Urothelium cell line (cell line): ENCODE measurements at regions not wholly inside any gene's neighbourhood (a gene's known extent, or its start where the extent isn't known, plus 50 kb on each side); places are given as distances from the start of the nearest gene placed in this dataset.
A peak's percentile ranks its signal among the peaks of the same experiment; 100 is the strongest.
"Not testable (repeated sequence)": the region's sequence is repeated elsewhere in the genome, so short reads cannot be mapped to it uniquely, and the experiment has no call there.

Source experiments
- DNase-seq: peaks from one replicate; pipeline ENCODE4 v3.0.0; 2011; ENCODE audit warnings: low spot score, mixed read lengths
- FAIRE-seq: peaks from 2 replicates; lab custom pipeline; 2011; peaks lifted over from hg19 to GRCh38; lab: Jason Lieb, UNC

DNA sequence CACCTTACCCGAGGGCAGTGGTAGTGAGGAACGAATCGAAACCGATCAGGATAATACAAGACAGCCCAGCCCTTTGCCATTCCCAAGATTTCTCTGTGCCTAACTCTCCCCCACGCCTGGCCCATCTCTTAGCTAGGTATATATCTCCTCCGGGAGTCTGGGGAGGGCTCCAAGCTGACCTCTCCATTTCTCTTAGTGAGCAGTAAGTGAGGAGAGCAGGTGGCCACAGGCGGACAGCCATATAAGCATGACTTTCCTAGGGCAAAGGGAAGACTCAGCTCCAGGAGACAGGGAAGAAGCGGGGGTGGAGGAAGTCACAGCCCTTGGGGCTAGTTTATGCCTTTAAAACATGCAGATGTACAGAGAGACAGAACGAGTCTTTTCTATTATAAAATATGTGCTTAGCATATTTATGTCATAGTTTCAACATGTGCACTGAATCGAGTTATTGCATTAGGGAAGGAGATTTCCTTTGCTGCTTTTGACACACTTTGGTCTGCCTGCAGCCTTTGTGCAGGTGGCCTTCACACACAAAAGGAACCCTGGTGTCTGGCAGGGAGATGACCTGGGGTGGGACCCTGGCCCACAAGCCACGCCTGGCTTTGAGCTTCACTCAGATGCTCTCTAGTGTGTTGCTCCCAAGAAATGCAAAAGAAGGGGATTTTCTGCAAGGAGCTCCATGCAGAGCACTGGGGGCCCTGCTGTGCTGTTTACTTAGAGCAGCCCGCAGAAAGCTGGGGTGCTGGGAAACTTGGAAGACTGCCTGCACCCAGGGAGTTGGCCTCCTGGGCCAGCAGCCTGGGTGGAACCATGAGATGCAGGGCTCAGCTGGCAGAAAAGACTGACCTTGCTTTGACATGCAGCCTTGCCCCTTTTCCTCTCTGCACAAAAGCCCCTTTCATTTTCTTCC lies 613.3 kb downstream of the BCOR start:
- DNase-seq (no peak), FAIRE-seq (no peak)

DNA sequence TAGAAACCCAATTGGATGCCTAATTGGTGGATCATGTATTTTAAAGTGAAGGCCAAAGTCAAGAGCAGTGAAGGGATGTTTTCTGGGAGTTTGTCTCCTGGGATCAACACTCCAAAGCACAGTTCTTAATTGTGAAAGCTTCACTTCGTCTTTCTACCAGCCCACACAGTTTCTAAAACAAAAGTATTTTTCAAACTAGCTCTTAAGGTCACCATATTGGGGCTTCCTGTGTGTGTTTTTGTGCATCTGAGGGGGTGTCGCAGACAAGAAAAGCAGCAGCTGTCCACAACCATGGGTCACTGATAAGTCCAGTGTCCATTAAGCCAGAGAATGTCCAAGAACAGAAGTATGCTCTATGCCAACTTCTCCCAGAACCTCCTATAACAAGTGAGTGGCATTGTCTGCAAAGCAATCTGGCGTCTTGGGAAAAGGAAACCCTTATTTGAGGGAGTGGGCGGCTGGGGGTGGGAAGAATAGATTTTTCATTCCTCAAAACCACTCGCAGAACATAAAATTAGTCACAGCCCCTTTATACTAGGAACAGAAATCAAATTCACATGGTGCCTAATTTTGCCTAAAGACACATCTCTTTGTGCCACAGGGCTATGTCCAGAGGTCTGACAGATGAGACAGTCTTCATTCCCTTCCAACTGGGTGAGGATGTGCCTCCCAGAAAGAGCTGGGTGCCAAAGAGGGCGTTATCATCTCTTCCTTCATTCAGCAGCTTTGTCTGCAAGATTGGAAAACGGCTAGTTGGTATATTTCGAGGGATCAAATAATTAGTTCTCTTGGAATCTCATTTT lies 610.4 kb downstream of the BCOR start:
- no peak for DNase-seq
- no peak for FAIRE-seq

DNA sequence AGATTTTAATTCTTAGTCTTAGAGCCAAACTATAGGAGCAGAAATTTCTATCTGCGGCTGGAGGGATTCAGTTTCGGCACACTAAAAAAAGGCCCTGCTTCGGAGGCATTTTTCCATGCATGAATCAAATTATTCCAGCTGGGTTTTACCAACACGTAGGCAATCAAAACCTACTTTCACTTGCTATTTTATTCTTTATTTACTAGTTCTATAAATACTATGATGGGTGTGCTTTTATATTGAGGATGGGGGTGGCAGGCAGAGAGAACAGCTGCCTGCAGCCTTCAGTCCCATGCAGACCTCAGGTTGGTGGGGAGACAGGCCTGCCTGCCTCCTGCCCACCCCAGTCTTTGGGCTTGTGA lies 609.8 kb downstream of the BCOR start:
- FAIRE-seq (no peak), DNase-seq (no peak)

DNA sequence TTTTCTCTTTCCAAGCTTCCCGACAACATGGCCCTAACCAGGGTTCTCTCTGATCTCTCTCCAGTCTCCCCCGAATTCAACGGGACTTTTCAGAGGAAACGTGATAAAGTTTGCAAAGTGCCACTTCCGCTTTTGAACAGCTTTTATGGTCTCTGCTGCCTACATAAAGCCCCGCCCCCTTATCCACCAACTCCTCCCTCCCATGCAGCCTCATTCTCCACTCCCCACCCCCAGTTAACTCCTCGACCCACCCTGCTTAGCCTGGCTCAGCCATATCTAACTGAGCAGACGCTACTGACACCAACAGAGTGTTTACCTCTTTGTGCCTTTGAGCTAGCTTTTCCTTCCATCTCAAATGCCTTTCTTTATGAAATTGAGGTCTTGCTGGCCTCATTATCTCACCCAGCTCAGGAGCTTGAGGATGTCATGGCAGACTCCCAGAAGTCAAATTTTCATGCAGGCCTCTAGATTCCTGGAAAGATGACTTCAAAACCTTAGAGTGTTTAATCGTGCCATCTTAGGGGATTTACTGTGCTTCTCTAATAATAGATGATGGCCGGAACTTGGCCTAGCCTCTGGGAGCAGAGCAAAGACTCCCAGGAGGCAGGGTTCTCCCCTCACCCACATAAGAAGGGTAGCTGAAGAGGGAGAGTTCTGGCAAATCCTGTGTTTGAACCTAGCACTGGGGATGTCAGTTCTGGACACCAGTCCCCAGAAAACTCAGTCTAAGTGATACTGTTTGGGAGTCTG lies 606.0 kb downstream of the BCOR start:
- DNase-seq (no peak), FAIRE-seq (no peak)

DNA sequence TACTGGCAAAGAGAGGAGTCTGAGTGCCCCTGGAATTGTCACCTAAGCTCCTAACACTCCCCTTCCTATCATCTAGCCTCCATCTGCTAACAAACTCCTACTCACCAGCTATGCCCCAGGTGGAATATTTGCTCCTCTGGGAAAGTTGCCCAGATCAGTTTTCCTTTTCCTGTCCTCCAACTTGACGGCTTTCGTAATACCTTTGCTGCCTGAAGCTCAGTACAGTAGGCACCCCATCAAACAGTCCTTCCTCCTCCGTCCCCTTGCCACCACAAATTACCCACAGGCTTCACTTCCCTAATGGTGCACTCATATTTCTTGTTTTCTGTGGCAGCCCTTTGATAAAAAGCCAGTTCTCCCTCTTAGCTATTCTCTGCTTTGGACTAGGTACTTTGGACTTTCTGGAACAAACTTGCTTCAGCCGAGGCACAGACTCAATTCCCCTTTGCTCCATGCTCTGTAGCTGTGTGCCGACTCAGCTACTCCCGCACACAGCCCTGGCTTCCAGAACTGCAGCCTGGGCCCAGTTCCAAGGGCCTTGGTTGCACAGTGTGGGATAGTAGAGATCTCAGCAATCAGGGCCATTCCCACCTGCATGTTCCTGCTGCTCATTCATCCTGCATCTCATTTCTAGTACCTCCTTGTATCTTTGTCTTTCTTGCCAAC lies 605.1 kb downstream of the BCOR start:
- no peak for DNase-seq
- FAIRE-seq, result no peak

DNA sequence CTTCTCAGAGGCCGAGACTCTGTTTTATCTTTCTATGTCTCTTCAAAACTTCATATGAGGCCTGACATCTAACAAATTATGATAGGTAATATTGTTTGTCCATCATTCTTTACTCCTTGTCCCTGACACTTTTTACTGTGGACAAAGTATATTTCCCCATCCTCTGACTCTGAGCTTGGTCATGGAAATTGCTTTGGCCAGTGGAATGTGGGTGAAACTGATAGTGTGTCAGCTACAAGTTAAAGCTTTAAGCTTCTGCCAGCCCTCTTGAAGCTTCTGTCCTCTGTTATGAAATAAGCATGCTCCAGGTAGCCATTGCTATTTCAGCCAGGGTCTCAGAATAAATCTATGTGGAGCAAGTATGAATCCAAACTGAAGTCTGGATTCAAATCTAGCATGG lies 604.6 kb downstream of the BCOR start:
- DNase-seq (no peak), FAIRE-seq (no peak)

DNA sequence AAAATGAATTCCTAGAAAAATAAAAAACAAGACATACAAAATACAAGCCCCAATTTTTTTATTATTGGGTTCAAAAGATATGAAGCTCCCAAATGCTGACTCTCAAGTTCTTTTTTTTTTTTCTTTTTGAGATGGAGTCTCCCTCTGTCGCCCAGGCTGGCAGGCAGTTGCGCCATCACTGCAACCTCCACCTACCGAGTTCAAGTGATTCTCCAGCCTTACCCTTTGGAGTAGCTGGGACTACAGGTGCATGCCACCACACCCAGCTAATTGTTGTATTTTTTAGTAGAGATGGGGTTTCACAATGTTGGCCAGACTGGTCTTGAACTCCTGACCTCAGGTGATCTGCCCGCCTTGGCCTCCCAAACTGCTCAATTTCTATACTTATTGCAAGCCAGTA lies 600.6 kb downstream of the BCOR start:
- not testable (repeated sequence) for FAIRE-seq, DNase-seq

DNA sequence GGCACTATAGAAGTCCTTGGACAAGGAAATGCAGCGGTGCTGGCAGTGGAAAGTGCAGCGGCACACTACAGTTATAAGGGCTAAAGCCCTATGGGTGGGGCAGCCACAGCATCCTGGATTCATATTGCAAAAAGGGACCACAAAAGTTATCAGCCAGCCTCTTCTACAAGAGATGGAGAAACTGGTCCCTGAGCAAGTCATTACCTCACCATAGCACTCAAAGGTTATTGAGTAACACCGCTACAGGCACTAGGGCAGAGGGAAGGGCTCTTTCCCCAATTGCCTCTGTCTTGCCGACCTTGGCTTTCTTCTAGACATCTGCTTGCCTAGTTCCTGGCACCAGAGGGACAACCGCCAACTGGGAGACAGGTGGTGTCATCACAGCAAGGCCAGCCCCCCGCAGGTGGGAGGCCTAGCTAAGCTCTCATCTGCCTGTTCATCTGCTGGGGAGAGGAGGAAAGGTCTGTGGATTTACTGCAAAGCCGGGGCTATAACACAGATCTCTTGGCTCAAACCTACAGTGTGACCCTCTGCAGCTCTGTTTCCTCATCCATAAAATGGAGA lies 600.0 kb downstream of the BCOR start:
- FAIRE-seq, result no peak
- no peak for DNase-seq

DNA sequence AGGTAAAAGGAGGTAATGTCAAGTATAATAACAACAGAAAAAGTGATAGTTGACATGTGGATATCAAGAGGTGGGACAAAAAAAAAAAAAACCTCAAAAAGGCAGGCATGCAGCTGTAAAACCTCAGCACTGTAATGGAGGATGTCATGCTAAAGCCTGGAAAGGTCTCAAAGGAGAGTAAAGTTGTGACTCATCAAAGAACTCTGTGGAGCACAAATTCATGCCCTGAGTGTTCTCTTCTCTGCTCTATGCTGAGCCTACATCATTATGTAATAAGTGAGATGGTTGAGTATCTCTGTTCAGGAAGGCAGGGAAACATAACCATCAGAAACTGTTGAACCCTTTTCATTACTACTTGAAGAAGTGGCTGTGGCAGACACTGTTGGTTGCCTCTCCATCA lies 597.8 kb downstream of the BCOR start:
- FAIRE-seq, result no peak
- peak; percentile 10 for DNase-seq

DNA sequence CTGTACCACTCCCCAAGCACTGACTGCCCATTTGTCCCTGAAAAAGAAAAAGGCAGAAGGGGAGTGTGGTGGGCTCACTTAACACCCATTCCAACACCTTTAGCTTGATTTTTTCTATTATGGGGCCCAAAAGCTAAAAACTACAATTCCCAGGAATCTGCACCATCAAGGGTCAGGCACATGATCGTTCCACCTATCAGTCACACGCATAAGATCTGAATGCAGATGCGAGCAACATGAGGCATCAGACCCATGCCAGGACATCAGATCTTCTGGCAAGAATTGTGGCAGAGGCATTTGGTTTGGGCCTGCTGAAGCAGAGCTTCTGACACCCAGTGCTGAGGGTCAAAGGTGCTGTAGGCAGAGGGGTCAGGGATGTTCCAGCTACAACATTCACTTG lies 595.9 kb downstream of the BCOR start:
- FAIRE-seq (no peak), DNase-seq (no peak)

DNA sequence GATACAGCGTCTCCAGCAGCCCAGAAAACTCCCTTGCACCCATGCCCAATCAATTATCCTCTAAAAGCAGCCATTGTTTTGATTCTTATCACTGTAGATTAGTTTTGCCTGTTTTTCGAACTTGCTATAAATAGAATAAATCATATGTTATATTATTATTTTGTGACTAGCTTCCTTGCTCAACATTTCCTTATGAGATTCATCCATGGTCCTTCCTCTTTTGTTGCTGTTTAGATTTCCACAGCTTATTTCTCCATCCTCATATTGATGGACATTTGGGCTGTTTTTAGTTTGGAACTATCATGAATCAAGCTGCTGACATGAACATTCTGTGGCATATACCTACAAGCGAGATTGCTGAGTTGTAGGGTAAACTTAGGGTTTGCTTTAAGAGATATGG lies 595.3 kb downstream of the BCOR start:
- FAIRE-seq (no peak), DNase-seq (no peak)

DNA sequence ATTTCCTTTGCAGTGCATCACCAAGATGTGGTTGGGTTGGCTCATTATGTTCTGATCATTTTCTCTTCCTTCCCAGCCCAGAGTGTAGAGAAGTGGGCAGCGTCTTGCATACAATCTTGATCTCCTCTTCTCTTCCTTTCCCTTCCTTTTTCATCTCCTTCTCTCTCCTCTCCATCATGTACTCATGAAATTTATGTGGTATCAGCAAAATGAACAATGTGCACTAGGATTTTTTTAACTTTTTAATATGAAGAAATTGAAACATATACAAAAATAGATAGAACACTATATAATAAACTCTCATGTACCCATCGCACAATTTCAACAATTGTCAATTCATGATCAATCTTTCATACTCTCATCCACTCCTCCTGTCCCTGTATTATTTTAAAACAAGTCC lies 593.5 kb downstream of the BCOR start:
- no peak for DNase-seq
- FAIRE-seq, result no peak

DNA sequence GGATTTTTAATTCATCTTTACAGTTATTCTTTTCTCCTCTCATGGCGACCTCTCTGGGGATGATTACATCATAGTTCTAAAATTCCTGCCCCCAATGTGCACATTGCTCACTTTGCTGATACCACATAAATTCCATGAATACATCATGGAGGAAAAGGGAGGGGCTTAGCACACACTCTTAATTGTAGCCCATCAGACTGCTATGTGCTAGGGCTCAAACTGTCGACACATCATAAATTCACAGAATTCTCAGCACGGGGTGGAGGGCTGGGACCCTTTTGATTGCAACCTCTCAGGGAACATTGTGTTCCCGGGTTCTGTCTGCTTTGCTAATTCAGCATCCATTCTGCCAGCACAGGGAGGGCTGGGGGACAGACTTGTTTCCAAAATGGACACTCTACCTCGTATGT lies 592.9 kb downstream of the BCOR start:
- DNase-seq (no peak), FAIRE-seq (no peak)

DNA sequence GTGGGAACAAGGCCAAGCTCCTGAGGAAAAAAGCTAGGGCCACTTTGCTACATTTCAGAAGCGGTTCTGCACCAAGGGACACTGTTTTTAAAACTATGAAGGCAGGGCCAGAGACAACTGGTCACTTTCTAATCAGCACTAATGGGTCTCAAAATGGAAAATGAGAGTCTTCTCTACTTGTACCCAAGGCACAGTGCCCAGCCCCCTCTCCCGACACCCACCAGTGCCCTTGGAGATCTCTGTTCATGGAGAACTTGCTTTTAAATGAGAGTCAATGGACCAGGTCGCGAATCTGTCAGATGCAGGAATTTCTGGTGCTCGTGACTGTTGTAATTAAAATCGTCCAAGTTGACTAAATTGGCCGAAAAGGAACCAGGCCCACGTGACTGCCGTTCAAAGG lies 591.6 kb downstream of the BCOR start:
- no peak for FAIRE-seq

DNA sequence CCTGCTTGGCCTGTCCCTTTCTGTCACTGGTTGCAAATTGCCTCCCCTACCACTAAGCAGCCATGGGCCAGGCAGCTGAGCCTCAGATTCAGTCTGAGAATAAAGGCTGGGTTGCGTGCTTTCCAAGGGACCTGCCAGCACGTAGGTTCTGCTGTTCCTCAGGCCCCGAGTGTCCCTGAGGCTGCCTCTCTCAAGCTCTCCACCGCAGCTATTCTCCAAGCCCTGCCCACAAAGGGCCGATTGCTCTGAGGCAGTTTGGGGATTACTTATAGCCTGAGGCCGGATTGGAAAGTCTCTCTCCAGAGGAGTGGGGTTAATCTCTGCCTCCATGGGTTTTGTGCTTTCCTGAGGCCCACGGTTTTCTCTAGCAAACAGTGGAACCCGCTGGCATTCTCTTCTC lies 590.7 kb downstream of the BCOR start:
- FAIRE-seq (no peak), DNase-seq (no peak)

More for the DNA sequence above, 591.6 kb downstream of the BCOR start:
- DNase-seq, result no peak

DNA sequence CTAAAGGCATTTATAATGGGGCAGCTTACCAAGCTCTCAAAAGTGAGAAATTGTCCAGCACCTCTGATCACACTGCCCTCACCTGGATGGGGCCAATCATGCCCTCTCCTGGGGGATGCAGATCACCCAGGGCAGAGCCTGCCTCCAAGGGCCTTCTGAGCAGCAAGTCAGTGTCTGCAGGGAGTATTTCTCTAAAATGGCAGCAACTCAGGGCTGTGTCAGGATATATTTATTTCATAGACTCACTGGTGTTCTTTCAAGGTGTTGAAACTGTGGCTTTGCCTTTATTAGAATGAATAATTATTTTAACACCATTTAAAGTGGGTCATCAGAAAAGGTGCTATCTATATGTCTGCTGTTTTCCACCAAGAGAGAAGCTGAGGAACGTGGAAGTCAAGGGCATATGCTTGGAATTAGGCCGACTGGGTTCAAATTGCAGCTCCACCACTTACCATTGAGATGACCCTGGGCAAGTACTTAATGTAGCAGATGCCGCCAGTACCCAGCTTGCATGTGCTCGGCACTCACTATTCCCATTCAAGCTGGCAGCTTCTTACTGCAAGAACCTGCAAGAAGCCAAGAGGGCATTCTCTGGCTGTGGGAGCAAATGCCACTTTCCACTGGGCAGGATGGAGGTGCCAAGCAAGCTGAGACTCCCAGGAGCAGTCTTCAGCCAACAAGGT lies 590.0 kb downstream of the BCOR start:
- no peak for FAIRE-seq
- no peak for DNase-seq

DNA sequence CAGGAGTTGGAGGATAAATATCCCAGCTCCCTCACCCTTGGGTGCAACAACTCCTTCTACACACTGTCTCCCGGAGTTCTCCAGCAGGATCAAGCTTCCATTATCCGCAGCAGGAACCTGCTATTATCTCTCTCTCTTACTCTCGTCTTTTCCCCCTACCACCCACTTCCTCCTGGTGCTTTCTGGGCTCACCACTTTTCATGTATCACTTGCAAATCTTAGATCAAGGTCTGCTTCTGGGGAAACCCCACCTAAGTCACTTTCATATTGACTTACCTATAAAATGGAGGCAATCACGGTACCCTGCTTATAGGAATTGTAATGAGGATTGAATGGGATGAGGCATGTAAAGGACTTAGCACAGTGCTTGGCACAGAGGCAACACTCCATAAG lies 589.5 kb downstream of the BCOR start:
- DNase-seq (no peak), FAIRE-seq (no peak)

DNA sequence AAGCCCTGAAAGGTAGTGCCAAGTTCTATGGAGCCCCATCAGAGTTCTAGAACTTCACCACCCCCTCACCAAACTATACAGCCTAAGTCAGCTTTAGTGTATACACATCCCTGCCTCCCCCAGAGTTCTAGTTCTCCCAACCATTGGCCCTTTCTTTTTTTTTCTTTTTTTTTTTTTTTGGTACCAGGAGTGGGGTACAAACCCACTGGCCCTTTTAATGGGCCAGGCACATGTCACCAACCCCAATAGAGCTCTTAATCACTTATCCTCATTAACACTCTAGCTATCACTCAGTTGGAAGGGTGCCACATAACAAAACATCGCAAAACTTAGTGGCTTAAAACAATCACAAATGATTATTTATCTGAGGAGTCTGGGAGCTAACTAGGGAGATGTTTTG lies 588.6 kb downstream of the BCOR start:
- DNase-seq, result no peak
- no peak for FAIRE-seq

DNA sequence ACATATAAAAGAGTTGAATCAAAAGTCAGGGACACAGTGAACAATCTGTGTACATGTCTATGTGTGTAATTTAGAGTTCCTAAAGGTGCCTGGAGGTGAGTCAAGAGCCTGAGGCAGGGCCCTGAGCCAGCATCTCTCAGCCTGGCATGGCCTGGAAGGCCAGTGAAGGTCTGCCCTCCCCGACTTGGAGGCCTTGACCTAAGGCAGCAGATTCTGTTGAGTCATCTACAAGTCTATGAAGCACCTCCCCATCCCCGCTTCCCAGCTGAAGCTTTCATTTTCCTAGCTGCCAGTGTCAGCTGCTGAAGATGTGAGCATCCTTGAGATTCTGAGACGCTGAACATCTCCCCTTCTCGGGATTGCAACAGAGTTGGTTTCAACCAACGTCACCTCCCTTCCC lies 583.9 kb downstream of the BCOR start:
- FAIRE-seq (no peak), DNase-seq (no peak)

DNA sequence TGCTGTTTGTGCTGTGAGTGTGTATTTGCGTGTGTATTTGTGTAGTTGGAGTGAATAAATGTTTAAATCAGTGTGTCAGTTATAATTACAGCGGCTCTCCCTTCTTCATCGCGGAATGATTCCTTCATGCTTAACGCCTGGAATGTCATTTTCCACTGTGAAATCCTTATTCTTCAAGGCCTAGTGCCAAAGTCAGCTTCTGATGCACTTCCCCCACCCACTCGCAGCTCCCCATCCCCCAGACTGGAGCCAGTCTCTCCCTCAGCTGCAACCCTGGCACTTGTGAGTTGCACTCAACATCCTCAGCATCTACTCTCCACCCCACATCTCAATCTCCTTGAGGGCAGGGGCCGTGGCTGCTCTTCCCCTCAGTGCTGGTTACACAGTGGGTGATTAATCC lies 583.0 kb downstream of the BCOR start:
- DNase-seq (no peak), FAIRE-seq (no peak)
